ENCODE measurements at regions not wholly inside any gene's neighbourhood (a gene's known extent, or its start where the extent isn't known, plus 50 kb on each side); places are given as distances from the start of the nearest gene placed in this dataset.

- in situ Hi-C loops (cut with MboI) (no loop called here), intact Hi-C loops (cut with micrococcal nuclease; ENCODE audit: unreplicated experiment) (no loop called here)
- TF ChIP-seq BMI1 (IDR thresholded peaks at IDR 0.05; ENCODE audit: borderline replicate concordance) (no peak), E2F8 (IDR thresholded peaks at IDR 0.05; ENCODE audit: low read depth, partially characterized antibody) (no peak), FOXM1 (IDR thresholded peaks at IDR 0.05; ENCODE audit: low read depth, low read length) (no peak), BRCA1 (IDR thresholded peaks at IDR 0.05; ENCODE audit: low read depth, low read length) (no peak), NFIC (IDR thresholded peaks at IDR 0.05; ENCODE audit: low read depth, low read length) (no peak), TCF12 (IDR thresholded peaks at IDR 0.05; ENCODE audit: low read depth, low read length) (no peak), CHD4 (IDR thresholded peaks at IDR 0.05) (no peak), EP300 (IDR thresholded peaks at IDR 0.05; ENCODE audit: borderline replicate concordance in 1 of 2, control insufficient read depth in 1 of 2, low read depth in 2 of 2, low read length in 2 of 2) (no peak), YY1 (IDR thresholded peaks at IDR 0.05; ENCODE audit: low read depth, low read length) (no peak), ATF3 (IDR thresholded peaks at IDR 0.05; ENCODE audit: borderline replicate concordance, extremely low read depth, low read depth, low read length) (no peak), SMC3 (IDR thresholded peaks at IDR 0.05; ENCODE audit: borderline replicate concordance, low read length) (no peak), BCL11A (IDR thresholded peaks at IDR 0.05; ENCODE audit: low read depth, low read length) (no peak), MEF2A (IDR thresholded peaks at IDR 0.05; ENCODE audit: insufficient read depth, low read depth, low read length) (no peak), EED (IDR thresholded peaks at IDR 0.05; ENCODE audit: low read depth) (no peak), STAT1 (conservative IDR thresholded peaks at IDR 0.05) (no peak), SMAD1 (IDR thresholded peaks at IDR 0.05; ENCODE audit: low read depth, partially characterized antibody) (no peak), SMARCA5 (IDR thresholded peaks at IDR 0.05) (no peak), NKRF (conservative IDR thresholded peaks at IDR 0.05) (no peak), ZZZ3 (IDR thresholded peaks at IDR 0.05; ENCODE audit: control insufficient read depth, insufficient read length, low read depth) (no peak)
- Histone ChIP-seq H3K9me3 (replicated peaks; ENCODE audit: control insufficient read depth, insufficient read depth, low read length) (no peaks in the 10 kb centered on the region; the same call in 2 of the 3 replicates), H3K9ac (ENCODE audit: control insufficient read depth, insufficient read depth, low read length) (no peak overlapping the region), H3K36me3 (ENCODE audit: control insufficient read depth in 2 of 2, insufficient read depth in 2 of 2, low read length in 1 of 2) (no peaks in the 10 kb centered on the region), H3K4me1 (ENCODE audit: control insufficient read depth, insufficient read depth, low read length) (no peaks in the 10 kb centered on the region), H4K20me1 (ENCODE audit: control insufficient read depth, insufficient read depth) (no peaks in the 10 kb centered on the region), H3K79me2 (ENCODE audit: control insufficient read depth, insufficient read depth, low read length) (no peaks in the 10 kb centered on the region), H3K4me2 (ENCODE audit: control insufficient read depth, insufficient read depth) (no peak overlapping the region), H2AFZ (ENCODE audit: control insufficient read depth, low read depth, low read length) (no peak overlapping the region), H3K4me3 (no peak overlapping the region), H3K27ac (ENCODE audit: control insufficient read depth, insufficient read depth) (no peak overlapping the region), H3K27me3 (replicated peaks in 1 of 2; ENCODE audit: control insufficient read depth in 2 of 2, insufficient read depth in 2 of 2, low read length in 1 of 2) (no peaks in the 10 kb centered on the region)
- FAIRE-seq: no peak
- ChIA-PET CTCF (no interaction called here), RAD21 (ENCODE audit: unreplicated experiment) (no interaction called here), SMC1A (ENCODE audit: uncharacterized antibody, unreplicated experiment) (no interaction called here), POLR2A (no interaction called here)
- no TSS peak for BruUV-seq (replicated peaks)
- DNase-seq (ENCODE audit: low read depth, low spot score): no peak
- ATAC-seq: no peak
- 0% methylated on average over 4 of the region's 4 CpGs for WGBS (ENCODE audit: insufficient coverage, insufficient replicate concordance, low lambda C conversion rate, missing lambda C conversion rate)
These were observed 1321.5 kb downstream of the UQCRFS1 start for GRCh38 chr19:27891411-27891810.
